H1 (cell line): ENCODE measurements at regions not wholly inside any gene's neighbourhood (a gene's known extent, or its start where the extent isn't known, plus 50 kb on each side); places are given as distances from the start of the nearest gene placed in this dataset.

ENCODE experiments used
- POLR2A ChIP-seq, 2 experiments: IDR thresholded peaks; 1 replicate in 1 of 2; 2 replicates in 1 of 2; pipeline ENCODE4 v1.6.1; 2011; ENCODE audit warnings: low read depth in 2 of 2, low read length in 2 of 2, mild to moderate bottlenecking in 2 of 2; ENCODE audit errors: control extremely low read depth in 1 of 2
- POLR2AphosphoS5 ChIP-seq: IDR thresholded peaks from 2 replicates; pipeline ENCODE4 v1.6.1; 2011; ENCODE audit warnings: low read depth, low read length
- RNF2 ChIP-seq: fragments of 200-900, 300-1000 bp; sonication (generic); IDR thresholded peaks from 2 replicates; pipeline ENCODE4 v1.7.1; 2016; ENCODE audit warnings: borderline replicate concordance, low read depth, mild to moderate bottlenecking, antibody characterized with exemption, low read length; ENCODE audit not compliant: poor library complexity, severe bottlenecking; ENCODE audit errors: missing control alignments
- TF ChIP-seq, protein P1 (sequence below): IDR thresholded peaks from 2 replicates; pipeline ENCODE4 v1.6.1; 2011; ENCODE audit warnings: low read length, improper control_type of control experiment
- TF ChIP-seq, protein P2 (sequence below), 3 experiments: IDR thresholded peaks; 1 replicate in 2 of 3; 2 replicates in 1 of 3; pipeline versions ENCODE4 v1.5.1 to v1.6.1; 2011; ENCODE audit warnings: low read length in 3 of 3, mild to moderate bottlenecking in 3 of 3, inconsistent platforms in 2 of 3, low read depth in 1 of 3, moderate library complexity in 1 of 3; ENCODE audit not compliant: insufficient read depth in 1 of 3; ENCODE audit errors: control extremely low read depth in 1 of 3

DNA sequence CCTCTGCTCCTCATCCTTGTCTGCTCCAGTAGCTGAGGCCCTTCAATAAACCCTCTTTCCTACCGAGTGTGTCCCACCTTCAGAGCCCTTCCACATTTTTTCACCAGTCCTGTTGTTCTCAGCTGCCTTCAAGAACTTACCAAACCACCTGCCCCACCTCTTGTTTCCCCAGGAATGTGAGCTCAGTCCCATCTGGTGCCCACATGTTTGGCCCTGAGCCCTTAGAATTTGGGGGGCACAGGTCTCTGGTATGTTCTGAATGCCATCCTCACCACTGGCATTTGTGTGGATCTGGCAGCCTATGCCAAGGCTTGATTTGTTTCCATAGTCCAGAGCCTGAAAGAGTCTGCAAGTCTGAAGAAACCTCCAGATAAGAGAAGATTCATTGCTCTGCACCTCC is 315.2 kb upstream of the PPP2R3A start:
- TF ChIP-seq, protein P1, sequence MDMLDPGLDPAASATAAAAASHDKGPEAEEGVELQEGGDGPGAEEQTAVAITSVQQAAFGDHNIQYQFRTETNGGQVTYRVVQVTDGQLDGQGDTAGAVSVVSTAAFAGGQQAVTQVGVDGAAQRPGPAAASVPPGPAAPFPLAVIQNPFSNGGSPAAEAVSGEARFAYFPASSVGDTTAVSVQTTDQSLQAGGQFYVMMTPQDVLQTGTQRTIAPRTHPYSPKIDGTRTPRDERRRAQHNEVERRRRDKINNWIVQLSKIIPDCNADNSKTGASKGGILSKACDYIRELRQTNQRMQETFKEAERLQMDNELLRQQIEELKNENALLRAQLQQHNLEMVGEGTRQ, result no peak
- TF ChIP-seq POLR2A (IDR thresholded peaks at IDR 0.05; ENCODE audit: control extremely low read depth in 1 of 2, low read depth in 2 of 2, low read length in 2 of 2), result no peak
- TF ChIP-seq, protein P2, sequence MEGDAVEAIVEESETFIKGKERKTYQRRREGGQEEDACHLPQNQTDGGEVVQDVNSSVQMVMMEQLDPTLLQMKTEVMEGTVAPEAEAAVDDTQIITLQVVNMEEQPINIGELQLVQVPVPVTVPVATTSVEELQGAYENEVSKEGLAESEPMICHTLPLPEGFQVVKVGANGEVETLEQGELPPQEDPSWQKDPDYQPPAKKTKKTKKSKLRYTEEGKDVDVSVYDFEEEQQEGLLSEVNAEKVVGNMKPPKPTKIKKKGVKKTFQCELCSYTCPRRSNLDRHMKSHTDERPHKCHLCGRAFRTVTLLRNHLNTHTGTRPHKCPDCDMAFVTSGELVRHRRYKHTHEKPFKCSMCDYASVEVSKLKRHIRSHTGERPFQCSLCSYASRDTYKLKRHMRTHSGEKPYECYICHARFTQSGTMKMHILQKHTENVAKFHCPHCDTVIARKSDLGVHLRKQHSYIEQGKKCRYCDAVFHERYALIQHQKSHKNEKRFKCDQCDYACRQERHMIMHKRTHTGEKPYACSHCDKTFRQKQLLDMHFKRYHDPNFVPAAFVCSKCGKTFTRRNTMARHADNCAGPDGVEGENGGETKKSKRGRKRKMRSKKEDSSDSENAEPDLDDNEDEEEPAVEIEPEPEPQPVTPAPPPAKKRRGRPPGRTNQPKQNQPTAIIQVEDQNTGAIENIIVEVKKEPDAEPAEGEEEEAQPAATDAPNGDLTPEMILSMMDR (IDR thresholded peaks at IDR 0.05; ENCODE audit: control extremely low read depth in 1 of 3, insufficient read depth in 1 of 3, low read depth in 1 of 3, low read length in 3 of 3), result no peak
- no peak for TF ChIP-seq RNF2
- no peak for TF ChIP-seq POLR2AphosphoS5
